Skeletal muscle satellite cell (primary cell): ENCODE measurements at regions not wholly inside any gene's neighbourhood (a gene's known extent, or its start where the extent isn't known, plus 50 kb on each side); places are given as distances from the start of the nearest gene placed in this dataset.

Experiments used
- H3K27me3 ChIP-seq: 2 replicates; pipeline ENCODE4 v1.7.0; 2013; ENCODE audit warnings: low read length; ENCODE audit not compliant: control insufficient read depth, insufficient read depth
- H3K36me3 ChIP-seq: 2 replicates; pipeline ENCODE4 v1.7.0; 2013; ENCODE audit warnings: mild to moderate bottlenecking, control low read depth, low read length; ENCODE audit not compliant: insufficient read depth
- H3K4me1 ChIP-seq: 2 replicates; pipeline ENCODE4 v1.7.0; 2013; ENCODE audit warnings: low read length; ENCODE audit not compliant: control insufficient read depth, insufficient read depth
- H3K4me2 ChIP-seq: 2 replicates; pipeline ENCODE4 v1.7.0; 2013; ENCODE audit warnings: mild to moderate bottlenecking, low read length
- H3K4me3 ChIP-seq: 2 replicates; pipeline ENCODE4 v1.7.0; 2013; ENCODE audit warnings: low read length
- H3K9ac ChIP-seq: 2 replicates; pipeline ENCODE4 v1.7.0; 2013; ENCODE audit warnings: mild to moderate bottlenecking, low read depth, low read length, moderate library complexity
- H3K9me3 ChIP-seq: replicated peaks from 2 replicates; pipeline ENCODE4 v1.7.0; 2013; ENCODE audit warnings: mild to moderate bottlenecking, control low read depth, low read length

- no peak overlapping the region for H3K4me2 ChIP-seq
- H3K9me3 ChIP-seq = no peaks in the 10 kb centered on the region
- no peak overlapping the region for H3K4me3 ChIP-seq
Measured at GRCh38 chr10:84039957-84040356, 99.4 kb upstream of the GHITM start.

DNA sequence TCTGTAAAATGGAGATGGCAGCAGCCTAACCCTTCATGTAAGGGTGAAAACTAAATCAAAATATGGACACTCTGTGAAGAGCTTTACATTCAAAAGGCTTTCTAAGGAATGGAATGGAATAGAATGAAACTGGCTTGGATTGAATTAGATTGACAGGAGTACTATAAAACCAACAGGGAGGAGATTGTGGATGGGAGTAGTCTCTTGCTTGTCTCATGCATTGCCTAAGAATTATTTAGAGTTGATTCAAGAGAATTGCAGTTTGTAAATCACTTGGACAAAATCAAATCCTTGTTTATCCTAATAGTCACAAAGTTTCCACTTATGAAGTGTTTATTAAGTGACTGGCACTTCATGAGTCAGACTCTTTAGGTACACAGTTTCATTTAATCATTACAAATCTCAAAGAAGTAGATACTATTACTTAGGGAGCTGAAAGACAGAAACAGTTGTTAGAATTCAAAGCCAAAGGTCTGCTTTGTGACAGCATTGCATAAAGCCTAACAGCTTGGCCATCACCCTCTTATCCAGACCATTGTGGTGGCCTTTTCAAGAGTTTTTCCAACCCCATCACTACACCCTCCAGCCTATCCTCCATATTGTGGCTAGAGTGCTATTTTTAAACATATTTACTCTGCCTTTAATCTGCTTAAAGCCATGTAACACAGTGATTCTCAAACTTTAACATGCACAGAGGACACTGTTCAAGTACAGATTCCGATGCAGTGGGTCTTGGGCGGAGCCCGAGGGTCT lies 91.9 kb upstream of the GHITM start:
- Histone ChIP-seq H3K4me2 (no peak overlapping the region), H3K4me1 (no peaks in the 10 kb centered on the region), H3K9me3 (no peaks in the 10 kb centered on the region), H3K27me3 (no peaks in the 10 kb centered on the region), H3K4me3 (no peak overlapping the region), H3K9ac (no peak overlapping the region), H3K36me3 (no peaks in the 10 kb centered on the region)

More at GRCh38 chr10:84039957-84040356, 99.4 kb upstream of the GHITM start:
- H3K9ac ChIP-seq = no peak overlapping the region
- no peaks in the 10 kb centered on the region for H3K36me3 ChIP-seq
- H3K4me1 ChIP-seq = no peaks in the 10 kb centered on the region
- H3K27me3 ChIP-seq = no peaks in the 10 kb centered on the region

DNA sequence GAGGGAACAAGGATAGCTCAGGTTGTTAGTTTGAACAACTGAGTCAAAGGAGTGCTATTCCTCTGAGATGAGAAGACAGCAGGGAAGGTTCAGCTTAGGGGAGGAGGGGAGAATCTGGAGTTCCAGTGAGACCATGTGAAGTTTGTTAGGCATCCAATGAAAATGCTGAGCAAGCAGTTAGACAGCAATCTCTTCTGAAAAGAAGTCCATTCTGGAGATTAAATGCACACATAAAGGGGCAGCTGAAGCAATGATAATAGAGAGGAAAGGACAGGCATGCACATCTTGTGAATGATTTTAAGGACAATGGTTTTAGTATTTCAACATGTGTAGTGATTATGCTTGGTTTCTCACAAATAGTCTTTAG lies 89.7 kb upstream of the GHITM start:
- Histone ChIP-seq H3K4me3 (no peak overlapping the region), H3K4me1 (no peaks in the 10 kb centered on the region), H3K9me3 (no peaks in the 10 kb centered on the region), H3K36me3 (no peaks in the 10 kb centered on the region), H3K4me2 (no peak overlapping the region), H3K27me3 (no peaks in the 10 kb centered on the region), H3K9ac (no peak overlapping the region)

- Histone ChIP-seq H3K4me3 (no peak overlapping the region), H3K9ac (no peak overlapping the region), H3K36me3 (no peaks in the 10 kb centered on the region), H3K4me1 (no peaks in the 10 kb centered on the region), H3K9me3 (no peaks in the 10 kb centered on the region), H3K4me2 (no peak overlapping the region), H3K27me3 (no peaks in the 10 kb centered on the region)
Measured at GRCh38 chr10:84053626-84054025, 85.7 kb upstream of the GHITM start.

DNA sequence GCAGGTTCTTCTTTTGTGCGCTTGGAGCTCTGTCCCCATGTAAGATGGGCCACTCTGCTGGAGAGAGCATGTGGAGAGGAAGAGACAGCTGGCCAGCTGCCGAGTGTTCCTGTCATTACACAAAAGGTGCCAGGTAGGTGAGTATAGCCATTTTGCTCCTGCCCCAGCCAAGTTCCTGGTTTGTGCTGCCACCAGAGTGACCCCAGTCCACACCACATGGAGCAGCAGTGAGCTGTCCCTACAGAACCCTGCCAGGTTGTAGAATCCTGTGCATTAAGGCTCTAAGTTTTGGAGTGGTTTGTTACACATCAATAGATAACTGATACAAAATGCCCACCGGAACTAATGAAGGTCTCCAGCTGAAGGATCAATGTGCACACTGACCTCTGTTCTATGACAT lies 84.6 kb upstream of the GHITM start:
- Histone ChIP-seq H3K4me2 (no peak overlapping the region), H3K9me3 (no peaks in the 10 kb centered on the region), H3K4me3 (no peak overlapping the region), H3K27me3 (no peaks in the 10 kb centered on the region), H3K4me1 (no peaks in the 10 kb centered on the region), H3K36me3 (no peaks in the 10 kb centered on the region), H3K9ac (no peak overlapping the region)

DNA sequence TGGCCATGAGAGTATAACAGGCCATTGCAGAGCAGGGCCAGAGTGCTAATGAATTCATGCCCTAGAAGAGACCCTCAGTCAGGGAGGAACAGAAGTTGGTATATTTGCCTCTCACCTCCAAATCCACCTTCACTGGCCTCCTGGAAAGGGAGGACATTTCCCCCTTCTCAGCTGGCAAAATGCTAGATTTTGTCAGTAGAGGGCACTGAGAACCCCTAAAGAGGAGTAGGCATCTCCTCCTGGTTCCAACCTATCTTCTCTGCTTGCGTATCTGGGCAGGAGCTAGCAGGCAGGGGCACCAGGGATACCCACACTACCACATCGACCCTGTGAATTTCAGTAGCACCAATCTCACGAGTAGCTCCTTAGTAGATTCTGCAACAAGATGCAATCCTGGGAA lies 79.8 kb upstream of the GHITM start:
- H3K9ac ChIP-seq = no peak overlapping the region
- H3K36me3 ChIP-seq = no peaks in the 10 kb centered on the region
- no peaks in the 10 kb centered on the region for H3K27me3 ChIP-seq
- H3K9me3 ChIP-seq = no peaks in the 10 kb centered on the region
- no peak overlapping the region for H3K4me3 ChIP-seq
- no peaks in the 10 kb centered on the region for H3K4me1 ChIP-seq
- no peak overlapping the region for H3K4me2 ChIP-seq

- H3K4me1 ChIP-seq = no peaks in the 10 kb centered on the region
- H3K4me2 ChIP-seq = no peak overlapping the region
- no peak overlapping the region for H3K4me3 ChIP-seq
- no peak overlapping the region for H3K9ac ChIP-seq
- H3K27me3 ChIP-seq = no peaks in the 10 kb centered on the region
- no peaks in the 10 kb centered on the region for H3K36me3 ChIP-seq
- H3K9me3 ChIP-seq = no peaks in the 10 kb centered on the region
Measured at GRCh38 chr10:84063440-84063839, 75.9 kb upstream of the GHITM start.

DNA sequence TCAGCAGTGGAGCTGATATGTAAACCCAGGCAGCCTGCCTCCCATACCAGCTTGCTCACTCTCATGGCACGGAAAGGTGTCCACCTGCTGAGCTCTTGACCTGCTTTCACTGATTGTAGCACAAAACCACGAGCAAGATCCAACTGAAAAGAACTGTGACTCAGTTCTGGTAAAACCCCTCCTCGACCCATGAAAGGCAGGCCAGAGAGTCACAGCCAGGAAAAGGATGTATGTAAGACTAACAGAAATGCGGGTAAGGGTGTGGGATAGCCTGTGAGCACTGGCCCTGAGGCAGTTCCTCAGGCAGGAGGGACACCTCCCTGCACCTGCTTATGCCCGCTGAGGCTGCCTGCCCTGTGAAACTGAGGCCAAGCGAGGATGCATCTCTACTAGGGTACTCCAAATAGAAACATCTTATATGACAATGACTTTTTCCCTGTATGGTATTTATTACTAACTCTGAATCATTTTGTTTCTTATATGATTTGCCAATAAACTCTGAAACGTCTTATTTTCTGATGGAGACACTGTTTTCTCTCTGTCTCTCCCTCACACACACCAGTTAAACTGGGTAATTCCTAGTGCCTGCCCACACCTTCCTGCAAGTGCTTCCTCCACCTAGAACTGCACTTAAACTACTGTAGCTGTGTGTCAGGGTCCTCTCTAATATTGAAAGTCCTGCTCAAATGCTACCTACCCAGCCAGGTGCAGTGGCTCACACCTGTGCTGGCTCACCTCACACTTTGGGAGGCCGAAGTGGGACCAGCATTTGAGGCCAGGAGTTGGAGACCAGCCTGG lies 73.3 kb upstream of the GHITM start:
- Histone ChIP-seq H3K9ac (no peak overlapping the region), H3K36me3 (no peaks in the 10 kb centered on the region), H3K9me3 (no peaks in the 10 kb centered on the region), H3K4me2 (no peak overlapping the region), H3K4me1 (no peaks in the 10 kb centered on the region), H3K4me3 (no peak overlapping the region), H3K27me3 (no peaks in the 10 kb centered on the region)

- no peaks in the 10 kb centered on the region for H3K27me3 ChIP-seq
- no peak overlapping the region for H3K4me2 ChIP-seq
- no peak overlapping the region for H3K9ac ChIP-seq
- no peaks in the 10 kb centered on the region for H3K36me3 ChIP-seq
- H3K9me3 ChIP-seq = no peaks in the 10 kb centered on the region
- peaks cover 35% of the 10 kb centered on the region for H3K4me1 ChIP-seq
- H3K4me3 ChIP-seq = no peak overlapping the region
Measured at GRCh38 chr10:84074521-84074920, 64.8 kb upstream of the GHITM start.

- Histone ChIP-seq H3K9ac (peak overlapping the region; percentile 39), H3K4me2 (peak overlapping the region; percentile 69), H3K4me3 (no peak overlapping the region), H3K27me3 (no peaks in the 10 kb centered on the region), H3K4me1 (peaks cover 35% of the 10 kb centered on the region), H3K9me3 (no peaks in the 10 kb centered on the region), H3K36me3 (no peaks in the 10 kb centered on the region)
Measured at GRCh38 chr10:84075226-84076046, 63.9 kb upstream of the GHITM start.

DNA sequence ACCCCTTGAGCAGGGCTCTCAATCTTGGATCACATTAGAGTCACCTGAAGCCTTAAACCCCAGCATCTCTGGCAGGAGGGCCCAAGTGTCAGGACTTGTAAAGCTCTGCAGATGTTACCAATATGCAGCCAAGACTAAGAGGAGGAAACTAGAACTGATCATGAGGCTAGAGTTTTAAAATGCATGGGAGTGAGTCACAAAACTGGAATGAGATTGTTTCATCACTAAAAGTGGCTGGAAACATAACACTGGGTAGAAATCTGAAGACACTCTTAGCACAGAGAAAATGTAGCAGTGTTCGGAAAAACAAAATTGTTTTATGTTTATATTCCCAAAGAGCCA lies 63.3 kb upstream of the GHITM start:
- H3K4me1 ChIP-seq = peaks cover 35% of the 10 kb centered on the region
- peak overlapping the region; percentile 69 for H3K4me2 ChIP-seq
- H3K36me3 ChIP-seq = no peaks in the 10 kb centered on the region
- H3K27me3 ChIP-seq = no peaks in the 10 kb centered on the region
- peak overlapping the region; percentile 39 for H3K9ac ChIP-seq
- H3K9me3 ChIP-seq = no peaks in the 10 kb centered on the region
- H3K4me3 ChIP-seq = peak overlapping the region; percentile 41
